GM12864 (cell line): ENCODE measurements at regions not wholly inside any gene's neighbourhood (a gene's known extent, or its start where the extent isn't known, plus 50 kb on each side); places are given as distances from the start of the nearest gene placed in this dataset.
"Not testable (repeated sequence)": the region's sequence is repeated elsewhere in the genome, so short reads cannot be mapped to it uniquely, and the experiment has no call there.

Source experiments
- DNase-seq: peaks from one replicate; pipeline ENCODE4 v3.0.0-alpha.2; 2011; ENCODE audit warnings: low read depth
- H3K4me3 ChIP-seq: 2 replicates; pipeline ENCODE4 v1.5.1; 2011; ENCODE audit warnings: mild to moderate bottlenecking, low read depth, low read length, control low read depth
- CTCF ChIP-seq: IDR thresholded peaks from 2 replicates; pipeline ENCODE4 v1.5.1; 2011; ENCODE audit warnings: low read depth, mild to moderate bottlenecking, moderate library complexity, low read length, control low read depth, inconsistent platforms; ENCODE audit errors: missing control alignments

- TF ChIP-seq CTCF: no peak
- no peak overlapping the region for H3K4me3 ChIP-seq
- DNase-seq: no peak
These were observed 110.8 kb upstream of the SALL1 start for GRCh38 chr16:51261919-51262318.

- no peak for DNase-seq
- TF ChIP-seq CTCF: no peak
- no peak overlapping the region for H3K4me3 ChIP-seq
These were observed 104.4 kb upstream of the SALL1 start for GRCh38 chr16:51255349-51255972.

GRCh38 chr16:51254390-51254789 is 103.3 kb upstream of the SALL1 start:
- DNase-seq, H3K4me3 ChIP-seq: not testable (repeated sequence)

GRCh38 chr16:51248217-51248616 is 97.1 kb upstream of the SALL1 start:
- DNase-seq: no peak
- H3K4me3 ChIP-seq: no peak overlapping the region
- no peak for TF ChIP-seq CTCF

GRCh38 chr16:51245658-51245995 is 94.6 kb upstream of the SALL1 start:
- no peak for TF ChIP-seq CTCF
- H3K4me3 ChIP-seq: no peak overlapping the region
- no peak for DNase-seq

- no peak overlapping the region for H3K4me3 ChIP-seq
- no peak for DNase-seq
- no peak for TF ChIP-seq CTCF
These were observed 94.0 kb upstream of the SALL1 start for GRCh38 chr16:51244887-51245657.

GRCh38 chr16:51243936-51244436 is 92.9 kb upstream of the SALL1 start:
- TF ChIP-seq CTCF: no peak
- H3K4me3 ChIP-seq: no peak overlapping the region
- no peak for DNase-seq
